GM19238 (cell line): ENCODE measurements at regions not wholly inside any gene's neighbourhood (a gene's known extent, or its start where the extent isn't known, plus 50 kb on each side); places are given as distances from the start of the nearest gene placed in this dataset.

ENCODE experiments used
- DNase-seq: peaks from one replicate; pipeline ENCODE4 v3.0.0; 2011; ENCODE audit warnings: low spot score; ENCODE audit not compliant: insufficient read length

DNA sequence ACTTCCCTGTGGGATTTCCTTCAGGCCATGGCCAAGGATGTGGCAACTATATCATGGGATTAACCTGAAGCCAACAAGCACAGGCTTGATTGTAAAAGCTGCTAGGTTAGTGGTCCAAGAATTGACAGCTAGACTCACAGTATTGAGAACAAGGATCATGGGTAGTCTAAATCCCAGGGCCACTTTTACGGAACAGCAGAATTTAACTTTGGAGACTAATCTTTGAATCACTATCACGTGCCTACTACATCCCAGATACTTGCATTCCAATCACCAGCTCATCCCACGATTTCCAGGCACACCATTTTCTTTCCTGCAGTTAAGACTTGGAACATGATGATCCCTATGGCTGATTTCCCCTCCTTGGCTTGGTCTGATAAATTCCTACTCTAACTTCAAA is 65.6 kb upstream of the ADO start:
- DNase-seq = no peak

DNA sequence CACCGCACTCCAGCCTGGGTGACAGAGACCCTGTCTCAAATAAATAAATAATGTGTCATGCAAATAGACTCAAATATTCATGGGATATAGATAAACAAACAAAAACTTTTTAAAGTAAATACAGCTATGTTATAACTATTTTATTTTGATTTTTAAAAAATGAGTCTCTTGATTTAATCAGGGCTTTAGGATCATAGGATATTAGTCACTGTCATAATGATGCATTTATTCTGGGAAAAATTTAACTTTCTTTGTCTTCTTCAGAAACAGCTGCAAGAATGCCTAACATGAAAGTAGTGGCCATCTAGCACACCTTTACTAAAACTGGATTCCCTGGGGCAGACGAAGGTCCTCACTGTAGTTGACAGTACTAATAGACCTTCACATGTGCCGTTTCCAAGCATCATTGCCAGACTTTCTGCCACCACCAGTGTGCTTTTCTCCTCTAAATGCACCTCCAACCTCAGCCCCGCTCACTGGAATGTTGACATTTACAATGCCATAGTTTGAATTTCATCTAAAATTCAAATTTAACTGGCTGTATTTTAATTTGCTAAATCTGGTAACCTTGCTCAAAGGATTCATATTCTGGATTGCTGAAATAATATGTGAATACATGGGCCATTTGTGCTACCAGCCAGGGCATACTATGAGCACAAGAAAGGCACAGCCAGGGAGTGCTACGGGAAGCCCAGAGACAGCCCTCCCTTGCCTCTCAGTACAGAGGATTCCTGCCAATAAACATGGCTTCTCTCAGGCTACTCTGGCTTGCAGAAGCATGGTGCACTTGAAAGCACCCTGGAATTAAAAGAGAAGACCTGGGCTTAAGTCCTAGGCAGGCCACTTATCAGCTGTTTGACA is 63.4 kb upstream of the ADO start:
- DNase-seq = no peak

DNA sequence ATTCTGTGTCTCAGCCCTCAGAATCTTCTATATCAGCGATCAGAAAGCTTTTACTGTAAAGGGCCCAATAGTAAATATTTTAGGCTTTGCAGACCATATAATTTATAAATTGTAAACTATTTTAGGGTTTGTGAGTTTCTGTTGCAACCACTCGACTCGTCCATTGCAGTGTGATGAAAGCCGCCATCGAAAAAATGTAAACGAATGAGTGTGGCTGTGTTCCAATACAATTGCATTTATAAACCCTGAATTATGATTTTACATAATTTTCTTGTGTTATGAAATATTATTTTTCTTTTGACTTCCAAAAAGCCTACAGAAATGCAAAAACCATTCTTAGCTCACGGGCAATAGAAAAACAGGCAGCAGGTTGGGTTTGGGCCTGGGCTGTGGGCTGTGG is 62.5 kb upstream of the ADO start:
- no peak for DNase-seq

DNA sequence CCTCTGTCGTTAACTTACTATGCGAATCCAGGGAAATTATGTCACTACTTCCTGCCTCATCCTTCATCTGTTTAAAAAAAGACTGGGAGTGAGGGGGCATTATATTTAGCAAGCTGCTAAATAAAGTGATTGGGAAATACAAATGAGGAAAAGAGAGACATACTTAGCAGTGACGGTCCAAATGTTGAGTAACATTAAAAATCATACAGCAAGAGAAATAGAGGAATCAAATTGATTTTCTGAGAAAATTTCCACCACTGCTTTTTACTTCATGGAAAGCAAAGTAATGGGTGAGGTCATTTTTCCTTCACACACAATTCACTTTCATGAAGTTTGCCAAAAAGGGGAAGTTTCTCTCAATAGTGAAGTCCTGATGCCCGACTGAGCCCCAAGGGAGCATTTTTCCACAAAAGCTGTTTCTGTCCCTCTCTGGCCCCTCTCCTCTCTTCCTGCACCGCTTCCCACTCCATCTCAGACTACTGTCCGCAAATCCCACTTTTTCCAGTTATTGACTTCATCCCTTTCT is 61.9 kb upstream of the ADO start:
- no peak for DNase-seq

DNA sequence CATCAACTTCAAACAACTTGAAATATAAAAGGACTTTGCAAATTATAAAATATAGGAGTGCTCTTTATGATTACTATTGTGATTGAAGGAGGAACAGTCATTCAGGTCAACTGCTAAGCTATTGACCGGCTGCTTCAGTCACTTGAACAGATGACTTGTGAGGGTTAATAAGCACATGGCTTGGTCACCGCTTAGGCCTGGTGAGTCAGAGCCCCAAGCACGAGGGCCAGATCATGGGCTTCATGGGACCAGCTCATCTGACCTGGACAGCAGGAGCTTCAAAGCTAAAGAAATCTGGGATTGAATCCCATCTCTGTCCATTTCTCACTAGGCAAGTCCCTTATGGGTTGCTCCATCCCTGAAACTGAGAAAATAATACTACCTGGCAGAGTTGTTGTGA is 60.4 kb upstream of the ADO start:
- DNase-seq = no peak

DNA sequence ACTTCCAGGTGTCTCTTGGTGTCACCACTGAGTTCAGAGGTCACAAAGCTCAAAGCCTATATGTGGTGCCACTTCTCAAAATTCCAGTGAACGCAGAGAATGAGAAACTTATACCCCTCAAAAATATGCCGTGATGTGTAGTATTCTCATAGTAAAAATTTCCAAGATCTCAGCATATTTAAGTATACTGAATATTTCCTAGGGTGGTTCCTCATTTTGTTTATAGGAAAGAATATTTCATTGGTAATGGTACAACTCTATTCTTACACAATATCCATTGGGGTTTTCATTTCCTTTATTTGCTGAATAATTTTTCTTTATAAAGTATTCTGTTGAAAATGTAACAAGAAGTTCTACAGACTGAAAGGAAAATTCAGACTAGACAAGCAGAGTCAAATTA is 58.9 kb upstream of the ADO start:
- DNase-seq = no peak

DNA sequence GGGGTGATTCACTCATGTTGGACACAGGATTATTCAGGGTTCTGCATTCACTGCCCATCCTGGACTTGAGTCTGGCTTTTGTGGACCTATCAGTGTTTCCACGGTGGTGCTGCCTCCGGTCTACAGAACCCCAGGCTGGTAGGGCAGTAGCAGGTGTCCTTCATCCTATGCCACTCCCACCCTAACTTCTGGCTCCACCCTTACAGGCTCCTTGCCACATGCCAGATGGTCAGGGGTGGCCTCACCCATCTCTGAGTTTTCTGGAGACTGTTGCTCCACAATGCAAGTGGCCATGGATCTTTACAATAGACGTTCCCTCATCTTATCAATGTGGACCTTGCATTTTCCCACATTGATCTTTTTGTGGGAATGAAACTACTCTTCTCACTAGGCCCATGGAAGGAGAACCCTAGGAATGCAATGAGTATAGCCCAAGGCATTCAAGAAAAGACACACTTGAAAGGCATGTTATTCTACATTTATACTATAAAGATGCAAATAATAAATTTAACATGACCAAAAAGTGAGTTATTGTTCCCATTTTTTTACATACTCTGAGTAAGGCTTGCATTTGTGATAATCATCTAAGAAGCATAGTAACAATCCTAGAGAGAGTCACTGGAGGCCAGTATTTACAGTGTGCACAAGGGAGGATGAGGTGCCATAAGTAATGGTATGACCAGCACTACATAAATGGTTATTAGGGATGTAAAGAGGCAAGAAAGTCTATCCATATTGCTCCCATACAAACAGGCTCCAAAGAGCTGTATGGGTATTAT is 57.4 kb upstream of the ADO start:
- no peak for DNase-seq

DNA sequence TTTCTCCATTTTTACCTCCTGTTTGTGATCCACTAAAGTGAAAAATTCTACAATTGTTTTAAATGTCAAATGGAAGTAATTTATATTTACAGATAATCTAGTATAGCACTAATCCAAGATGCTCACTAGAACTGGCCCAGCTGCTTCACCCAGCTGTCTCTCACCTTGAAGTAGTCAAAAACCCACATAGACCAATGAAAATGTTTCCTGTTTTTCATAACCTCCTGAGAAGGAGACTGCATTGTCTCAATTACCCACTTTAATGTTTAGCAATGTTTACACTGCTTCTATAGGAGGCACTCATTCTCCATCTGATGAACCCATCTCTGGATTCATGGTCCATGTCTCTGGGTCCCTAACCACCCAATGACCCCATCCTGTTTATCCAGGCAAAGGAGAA is 56.1 kb upstream of the ADO start:
- DNase-seq = no peak

DNA sequence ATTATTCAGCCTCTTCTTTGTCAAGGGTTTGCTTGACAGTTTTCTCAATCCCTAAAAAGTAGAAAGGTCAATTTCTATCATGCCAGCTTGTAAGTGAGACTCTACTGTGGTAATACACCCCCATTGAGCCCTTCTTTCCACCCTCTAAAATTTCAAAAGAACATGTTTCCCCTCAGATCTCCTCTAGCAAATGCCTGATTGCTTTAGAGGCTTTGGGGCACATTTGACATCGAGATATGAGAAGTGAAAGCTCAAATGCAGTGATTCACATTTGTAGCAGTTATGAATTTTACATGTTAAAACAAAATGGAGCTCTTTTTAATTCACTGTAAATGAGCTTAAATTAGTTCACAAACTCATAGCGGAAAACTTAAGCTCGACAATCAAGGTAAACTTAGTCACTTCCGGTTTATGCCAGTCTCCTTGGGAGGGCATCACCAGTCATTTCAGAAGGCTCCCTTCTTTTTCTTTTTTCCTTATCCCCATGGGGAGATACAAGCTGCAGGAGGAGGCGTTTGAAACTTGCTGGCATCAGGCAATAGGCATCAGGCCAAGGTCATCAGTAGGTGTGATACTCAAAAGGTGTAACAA is 55.3 kb upstream of the ADO start:
- DNase-seq = no peak
